Heart left ventricle (tissue), 13 donors: ENCODE measurements at regions not wholly inside any gene's neighbourhood (a gene's known extent, or its start where the extent isn't known, plus 50 kb on each side); places are given as distances from the start of the nearest gene placed in this dataset.

Source experiments
- POLR2A ChIP-seq, 2 donors: fragments of 450-650 bp; IDR thresholded peaks; one replicate each; pipeline ENCODE4 v1.6.1; 2017; ENCODE audit warnings: antibody characterized with exemption in 2 of 2, mild to moderate bottlenecking in 2 of 2, moderate library complexity in 2 of 2
- TF ChIP-seq, protein P1 (sequence below), 12 donors: fragments of 200-600 bp; sonication (generic) in 4 of 12; IDR thresholded peaks; one replicate each; pipeline versions ENCODE4 v1.5.0 to v1.8.0; 2018 to 2022; ENCODE audit warnings: antibody characterized with exemption in 12 of 12, mild to moderate bottlenecking in 5 of 12
- donor health status: ischemic (EF 13 %, LVEDD 7.1; RV severe dilation, severe dysfunction).
- donor health status: DM: no; HTN: yes; CAD: no.
- donor health status: DM: no; HTN: no; CAD: no.
- donor health status: ischemic (EF 25% LVEDD 6.9; RV normal size, moderate dysfunction).
- donor health status: ischemic (EF 25% LVEDD 5.7; RV mildly dilated, moderate dysfunction).
- donor health status: ischemic (EF 35%, LVEDD 5.7; RV mildly dilated, moderate dysfunction).
- donor health status: nonischemic (EF 11% LVEDD 7.7; RV severe dilation, severe dysfunction).
- donor health status: DM: yes; HTN: yes; CAD: no.
- donor health status: PGD.
- donor health status: ischemic (EF 29% LVEDD 5.4; RV normal size, mild dysfunction).
- donor health status: nonischemic (EF 23%, LVEDD 6.1; RV moderate dilation, normal function).

DNA sequence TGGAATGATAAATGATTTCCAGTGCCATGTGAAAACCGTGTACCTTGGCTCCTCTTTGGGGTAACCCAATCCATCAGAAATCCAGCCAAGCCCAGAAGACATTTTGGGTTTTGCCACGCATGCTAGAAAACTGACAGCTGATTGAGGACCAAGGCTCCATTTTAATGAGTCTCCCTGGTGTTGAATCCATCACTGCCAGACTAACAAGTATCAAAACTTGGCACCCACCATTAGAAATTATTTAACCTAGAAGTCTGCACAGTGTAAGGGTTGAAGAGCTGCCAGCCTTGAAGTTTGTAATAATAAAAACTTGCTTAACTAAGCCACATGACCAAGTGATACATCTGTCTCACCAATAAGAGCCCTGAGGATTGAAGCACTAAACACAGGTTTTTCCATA lies 369.9 kb downstream of the DNAH5 start:
- TF ChIP-seq, protein P1, sequence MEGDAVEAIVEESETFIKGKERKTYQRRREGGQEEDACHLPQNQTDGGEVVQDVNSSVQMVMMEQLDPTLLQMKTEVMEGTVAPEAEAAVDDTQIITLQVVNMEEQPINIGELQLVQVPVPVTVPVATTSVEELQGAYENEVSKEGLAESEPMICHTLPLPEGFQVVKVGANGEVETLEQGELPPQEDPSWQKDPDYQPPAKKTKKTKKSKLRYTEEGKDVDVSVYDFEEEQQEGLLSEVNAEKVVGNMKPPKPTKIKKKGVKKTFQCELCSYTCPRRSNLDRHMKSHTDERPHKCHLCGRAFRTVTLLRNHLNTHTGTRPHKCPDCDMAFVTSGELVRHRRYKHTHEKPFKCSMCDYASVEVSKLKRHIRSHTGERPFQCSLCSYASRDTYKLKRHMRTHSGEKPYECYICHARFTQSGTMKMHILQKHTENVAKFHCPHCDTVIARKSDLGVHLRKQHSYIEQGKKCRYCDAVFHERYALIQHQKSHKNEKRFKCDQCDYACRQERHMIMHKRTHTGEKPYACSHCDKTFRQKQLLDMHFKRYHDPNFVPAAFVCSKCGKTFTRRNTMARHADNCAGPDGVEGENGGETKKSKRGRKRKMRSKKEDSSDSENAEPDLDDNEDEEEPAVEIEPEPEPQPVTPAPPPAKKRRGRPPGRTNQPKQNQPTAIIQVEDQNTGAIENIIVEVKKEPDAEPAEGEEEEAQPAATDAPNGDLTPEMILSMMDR (IDR thresholded peaks at IDR 0.05) = no peak
- TF ChIP-seq POLR2A (IDR thresholded peaks at IDR 0.05) = no peak
